IgD-negative memory B cell (primary cell): ENCODE measurements at regions not wholly inside any gene's neighbourhood (a gene's known extent, or its start where the extent isn't known, plus 50 kb on each side); places are given as distances from the start of the nearest gene placed in this dataset.
"Not testable (repeated sequence)": the region's sequence is repeated elsewhere in the genome, so short reads cannot be mapped to it uniquely, and the experiment has no call there.

Experiments used
- H3K27ac Mint-ChIP-seq, 3 donors: one replicate each; pipeline ENCODE4 v1.8.0; 2020 to 2022; ENCODE audit warnings: mild to moderate bottlenecking in 3 of 3, mixed read lengths in 3 of 3, moderate library complexity in 1 of 3
- H3K27me3 Mint-ChIP-seq: one replicate; pipeline ENCODE4 v1.8.0; 2021; ENCODE audit warnings: mixed read lengths
- H3K36me3 Mint-ChIP-seq: one replicate; pipeline ENCODE4 v1.8.0; 2020; ENCODE audit warnings: mild to moderate bottlenecking, mixed read lengths
- H3K4me1 Mint-ChIP-seq, 3 donors: one replicate each; pipeline ENCODE4 v1.8.0; 2020 to 2022; ENCODE audit warnings: mixed read lengths in 3 of 3, mild to moderate bottlenecking in 1 of 3
- H3K4me3 Mint-ChIP-seq, 4 donors: one replicate each; pipeline ENCODE4 v1.8.0; 2020 to 2022; ENCODE audit warnings: mild to moderate bottlenecking in 4 of 4, mixed read lengths in 4 of 4, moderate library complexity in 3 of 4
- H3K9me3 Mint-ChIP-seq, 3 donors: one replicate each; pipeline ENCODE4 v1.8.0; 2020 to 2021; ENCODE audit warnings: mixed read lengths in 3 of 3, mild to moderate bottlenecking in 1 of 3

- no peaks in the 10 kb centered on the region for H3K27me3 Mint-ChIP-seq
- peaks cover 2% of the 10 kb centered on the region for H3K36me3 Mint-ChIP-seq
- no peak overlapping the region for H3K4me3 Mint-ChIP-seq
- H3K9me3 Mint-ChIP-seq = peaks cover 0 to 1% (median 0%) of the 10 kb centered on the region in 3 donors
- no peak overlapping the region for H3K27ac Mint-ChIP-seq
- no peaks in the 10 kb centered on the region for H3K4me1 Mint-ChIP-seq
These were observed 57.6 kb downstream of the CCDC59 start for GRCh38 chr12:82300611-82301010.

GRCh38 chr12:82299319-82300025 lies 58.7 kb downstream of the CCDC59 start:
- H3K36me3 Mint-ChIP-seq = peaks cover 2% of the 10 kb centered on the region
- no peaks in the 10 kb centered on the region for H3K27me3 Mint-ChIP-seq
- no peaks in the 10 kb centered on the region for H3K9me3 Mint-ChIP-seq
- no peak overlapping the region for H3K27ac Mint-ChIP-seq
- H3K4me3 Mint-ChIP-seq = no peak overlapping the region
- H3K4me1 Mint-ChIP-seq = no peaks in the 10 kb centered on the region

- H3K4me1 Mint-ChIP-seq = no peaks in the 10 kb centered on the region
- no peak overlapping the region for H3K27ac Mint-ChIP-seq
- H3K36me3 Mint-ChIP-seq = no peaks in the 10 kb centered on the region
- peaks cover 0 to 2% (median 0%) of the 10 kb centered on the region in 3 donors for H3K9me3 Mint-ChIP-seq
- no peak overlapping the region for H3K4me3 Mint-ChIP-seq
- no peaks in the 10 kb centered on the region for H3K27me3 Mint-ChIP-seq
These were observed 67.8 kb downstream of the CCDC59 start for GRCh38 chr12:82290415-82290814.

GRCh38 chr12:82281335-82281734 lies 76.9 kb downstream of the CCDC59 start:
- not testable (repeated sequence) for H3K36me3 Mint-ChIP-seq, H3K4me1 Mint-ChIP-seq, H3K27me3 Mint-ChIP-seq, H3K4me3 Mint-ChIP-seq, H3K27ac Mint-ChIP-seq
- peaks cover 5 to 14% (median 7%) of the 10 kb centered on the region in 3 donors for H3K9me3 Mint-ChIP-seq

- H3K36me3 Mint-ChIP-seq = no peaks in the 10 kb centered on the region
- no peak overlapping the region for H3K27ac Mint-ChIP-seq
- H3K27me3 Mint-ChIP-seq = no peaks in the 10 kb centered on the region
- H3K4me3 Mint-ChIP-seq = no peak overlapping the region
- H3K9me3 Mint-ChIP-seq = peaks cover 5 to 14% (median 5%) of the 10 kb centered on the region in 3 donors
- no peaks in the 10 kb centered on the region for H3K4me1 Mint-ChIP-seq
These were observed 78.6 kb downstream of the CCDC59 start for GRCh38 chr12:82279536-82280058.

- Mint-ChIP-seq H3K4me3 (no peak overlapping the region), H3K36me3 (no peaks in the 10 kb centered on the region), H3K27ac (no peak overlapping the region), H3K9me3 (peaks cover 5 to 14% (median 7%) of the 10 kb centered on the region in 3 donors), H3K27me3 (no peaks in the 10 kb centered on the region), H3K4me1 (no peaks in the 10 kb centered on the region)
These were observed 80.6 kb downstream of the CCDC59 start for GRCh38 chr12:82277582-82277981.

- H3K9me3 Mint-ChIP-seq = peaks cover 5 to 11% (median 5%) of the 10 kb centered on the region in 3 donors
- H3K4me3 Mint-ChIP-seq = no peak overlapping the region
- no peak overlapping the region for H3K27ac Mint-ChIP-seq
- H3K27me3 Mint-ChIP-seq = no peaks in the 10 kb centered on the region
- no peaks in the 10 kb centered on the region for H3K36me3 Mint-ChIP-seq
- H3K4me1 Mint-ChIP-seq = no peaks in the 10 kb centered on the region
These were observed 115.5 kb downstream of the CCDC59 start for GRCh38 chr12:82242729-82243128.

GRCh38 chr12:82225871-82226270 lies 132.3 kb downstream of the CCDC59 start:
- H3K27me3 Mint-ChIP-seq = no peaks in the 10 kb centered on the region
- H3K27ac Mint-ChIP-seq = no peak overlapping the region
- no peaks in the 10 kb centered on the region for H3K36me3 Mint-ChIP-seq
- no peak overlapping the region for H3K4me3 Mint-ChIP-seq
- H3K4me1 Mint-ChIP-seq = no peaks in the 10 kb centered on the region
- peaks cover 2 to 7% (median 4%) of the 10 kb centered on the region in 3 donors for H3K9me3 Mint-ChIP-seq

- Mint-ChIP-seq H3K27ac (no peak overlapping the region), H3K4me3 (no peak overlapping the region), H3K36me3 (no peaks in the 10 kb centered on the region), H3K27me3 (no peaks in the 10 kb centered on the region), H3K4me1 (no peaks in the 10 kb centered on the region), H3K9me3 (peaks cover 2 to 7% (median 4%) of the 10 kb centered on the region in 3 donors)
These were observed 134.8 kb downstream of the CCDC59 start for GRCh38 chr12:82223426-82223825.

- H3K27me3 Mint-ChIP-seq = no peaks in the 10 kb centered on the region
- H3K9me3 Mint-ChIP-seq = peaks cover 0 to 2% (median 0%) of the 10 kb centered on the region in 3 donors
- no peaks in the 10 kb centered on the region for H3K4me1 Mint-ChIP-seq
- H3K27ac Mint-ChIP-seq = no peak overlapping the region
- no peak overlapping the region for H3K4me3 Mint-ChIP-seq
- no peaks in the 10 kb centered on the region for H3K36me3 Mint-ChIP-seq
These were observed 141.7 kb downstream of the CCDC59 start for GRCh38 chr12:82216475-82216874.

- H3K4me1 Mint-ChIP-seq = peaks cover 0 to 2% (median 0%) of the 10 kb centered on the region in 3 donors
- peaks cover 0 to 6% (median 1%) of the 10 kb centered on the region in 3 donors for H3K9me3 Mint-ChIP-seq
- no peak overlapping the region for H3K27ac Mint-ChIP-seq
- no peak overlapping the region for H3K4me3 Mint-ChIP-seq
- H3K27me3 Mint-ChIP-seq = no peaks in the 10 kb centered on the region
- H3K36me3 Mint-ChIP-seq = no peaks in the 10 kb centered on the region
These were observed 144.4 kb downstream of the CCDC59 start for GRCh38 chr12:82213761-82214160.

- Mint-ChIP-seq H3K27ac (no peak overlapping the region), H3K4me1 (peaks cover 0 to 2% (median 0%) of the 10 kb centered on the region in 3 donors), H3K27me3 (no peaks in the 10 kb centered on the region), H3K36me3 (no peaks in the 10 kb centered on the region), H3K9me3 (peaks cover 0 to 6% (median 4%) of the 10 kb centered on the region in 3 donors), H3K4me3 (no peak overlapping the region)
These were observed 147.3 kb downstream of the CCDC59 start for GRCh38 chr12:82210882-82211281.

GRCh38 chr12:82209533-82209932 lies 148.7 kb downstream of the CCDC59 start:
- no peaks in the 10 kb centered on the region for H3K36me3 Mint-ChIP-seq
- no peak overlapping the region for H3K4me3 Mint-ChIP-seq
- H3K27me3 Mint-ChIP-seq = no peaks in the 10 kb centered on the region
- H3K9me3 Mint-ChIP-seq = peaks cover 4 to 9% (median 6%) of the 10 kb centered on the region in 3 donors
- no peak overlapping the region for H3K27ac Mint-ChIP-seq
- H3K4me1 Mint-ChIP-seq = peaks cover 0 to 2% (median 0%) of the 10 kb centered on the region in 3 donors

GRCh38 chr12:82207556-82207955 lies 150.6 kb downstream of the CCDC59 start:
- Mint-ChIP-seq H3K36me3 (no peaks in the 10 kb centered on the region), H3K27ac (no peak overlapping the region), H3K9me3 (peaks cover 4 to 10% (median 9%) of the 10 kb centered on the region in 3 donors), H3K27me3 (no peaks in the 10 kb centered on the region), H3K4me1 (peaks cover 0 to 2% (median 0%) of the 10 kb centered on the region in 3 donors), H3K4me3 (no peak overlapping the region)

GRCh38 chr12:82203086-82203485 lies 155.1 kb downstream of the CCDC59 start:
- Mint-ChIP-seq H3K27ac (no peak overlapping the region), H3K36me3 (no peaks in the 10 kb centered on the region), H3K4me1 (peaks cover 0 to 1% (median 0%) of the 10 kb centered on the region in 3 donors)

GRCh38 chr12:82187595-82187994 lies 170.6 kb downstream of the CCDC59 start:
- Mint-ChIP-seq H3K36me3 (no peaks in the 10 kb centered on the region), H3K27ac (no peak overlapping the region), H3K27me3 (no peaks in the 10 kb centered on the region), H3K4me3 (no peak overlapping the region), H3K4me1 (peaks cover 0 to 1% (median 0%) of the 10 kb centered on the region in 3 donors), H3K9me3 (peaks cover 4 to 19% (median 11%) of the 10 kb centered on the region in 3 donors)

More at GRCh38 chr12:82203086-82203485, 155.1 kb downstream of the CCDC59 start:
- Mint-ChIP-seq H3K27me3 (no peaks in the 10 kb centered on the region), H3K9me3 (peaks cover 5 to 11% (median 8%) of the 10 kb centered on the region in 3 donors), H3K4me3 (no peak overlapping the region)
